Uterus (tissue), 2 donors: ENCODE measurements at regions not wholly inside any gene's neighbourhood (a gene's known extent, or its start where the extent isn't known, plus 50 kb on each side); places are given as distances from the start of the nearest gene placed in this dataset.

Source experiments
- POLR2A ChIP-seq, 2 donors: fragments of 450-650 bp; IDR thresholded peaks; one replicate each; pipeline ENCODE4 v1.6.1; 2016; ENCODE audit warnings: antibody characterized with exemption in 2 of 2, mild to moderate bottlenecking in 1 of 2, moderate library complexity in 1 of 2
- TF ChIP-seq, protein P1 (sequence below), 4 experiments: fragments of 200-600 bp in 2 of 4; fragments of 450-650 bp in 2 of 4; sonication (generic) in 2 of 4; IDR thresholded peaks; one replicate each; pipeline ENCODE4 v1.5.1; 2016 to 2019; ENCODE audit warnings: antibody characterized with exemption in 4 of 4, mild to moderate bottlenecking in 2 of 4, moderate library complexity in 1 of 4

DNA sequence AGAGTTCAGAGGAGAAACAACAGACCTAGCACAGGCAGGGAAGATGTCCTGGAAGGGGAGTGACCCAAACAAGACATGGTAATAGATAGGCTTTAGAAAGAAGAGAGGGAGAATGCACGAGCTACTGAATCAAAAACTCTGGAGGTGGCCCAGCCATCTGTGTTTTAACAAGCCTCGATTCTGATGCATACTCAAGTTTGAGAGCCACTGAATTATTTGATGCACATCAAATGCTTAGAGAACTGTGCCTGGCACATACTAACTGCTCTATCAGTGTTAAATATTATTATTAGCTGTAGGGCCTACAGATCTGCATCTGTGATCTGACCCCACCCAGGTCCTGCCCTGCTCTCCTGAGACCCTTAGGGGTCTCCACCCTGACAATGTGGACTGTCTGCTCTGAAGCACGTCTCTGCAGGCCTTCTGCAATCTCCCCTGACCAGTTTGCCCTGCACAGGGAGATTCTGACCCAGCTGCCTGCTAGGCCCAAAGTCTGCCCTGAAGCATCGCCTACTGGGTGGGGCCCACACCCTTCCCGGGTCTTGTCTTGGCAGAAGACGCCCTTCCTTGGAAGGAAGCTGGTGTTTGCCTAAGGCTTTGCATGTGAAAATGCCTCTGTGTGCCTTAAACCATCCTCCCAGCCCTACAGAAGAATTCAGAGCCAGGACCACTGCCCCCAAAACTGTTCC is 201.5 kb upstream of the KLF3 start:
- TF ChIP-seq, protein P1, sequence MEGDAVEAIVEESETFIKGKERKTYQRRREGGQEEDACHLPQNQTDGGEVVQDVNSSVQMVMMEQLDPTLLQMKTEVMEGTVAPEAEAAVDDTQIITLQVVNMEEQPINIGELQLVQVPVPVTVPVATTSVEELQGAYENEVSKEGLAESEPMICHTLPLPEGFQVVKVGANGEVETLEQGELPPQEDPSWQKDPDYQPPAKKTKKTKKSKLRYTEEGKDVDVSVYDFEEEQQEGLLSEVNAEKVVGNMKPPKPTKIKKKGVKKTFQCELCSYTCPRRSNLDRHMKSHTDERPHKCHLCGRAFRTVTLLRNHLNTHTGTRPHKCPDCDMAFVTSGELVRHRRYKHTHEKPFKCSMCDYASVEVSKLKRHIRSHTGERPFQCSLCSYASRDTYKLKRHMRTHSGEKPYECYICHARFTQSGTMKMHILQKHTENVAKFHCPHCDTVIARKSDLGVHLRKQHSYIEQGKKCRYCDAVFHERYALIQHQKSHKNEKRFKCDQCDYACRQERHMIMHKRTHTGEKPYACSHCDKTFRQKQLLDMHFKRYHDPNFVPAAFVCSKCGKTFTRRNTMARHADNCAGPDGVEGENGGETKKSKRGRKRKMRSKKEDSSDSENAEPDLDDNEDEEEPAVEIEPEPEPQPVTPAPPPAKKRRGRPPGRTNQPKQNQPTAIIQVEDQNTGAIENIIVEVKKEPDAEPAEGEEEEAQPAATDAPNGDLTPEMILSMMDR (IDR thresholded peaks at IDR 0.05) = no peak
- no peak for TF ChIP-seq POLR2A (IDR thresholded peaks at IDR 0.05)
